ENCODE measurements at regions not wholly inside any gene's neighbourhood (a gene's known extent, or its start where the extent isn't known, plus 50 kb on each side); places are given as distances from the start of the nearest gene placed in this dataset.
"Not testable (repeated sequence)": the region's sequence is repeated elsewhere in the genome, so short reads cannot be mapped to it uniquely, and the experiment has no call there.

DNA sequence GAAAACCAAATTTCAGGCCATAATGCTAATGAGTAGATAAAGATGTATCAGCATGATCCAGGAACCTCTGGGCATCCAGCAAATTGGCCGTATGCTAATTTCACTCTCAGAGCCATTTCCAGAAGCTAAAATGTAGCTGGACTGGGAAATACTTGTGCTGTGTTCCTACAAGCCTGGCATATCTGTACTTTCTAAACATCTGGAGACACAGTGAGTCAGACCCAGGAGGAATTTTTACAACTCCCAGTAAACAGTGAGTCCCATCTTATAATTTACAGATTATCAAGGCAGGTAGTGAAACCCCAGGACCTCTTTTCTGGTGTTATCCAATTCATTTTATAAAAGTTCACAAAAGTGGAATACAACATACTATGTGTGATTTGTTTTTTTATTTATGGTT lies 683.0 kb upstream of the ADGRB3 start:
- TF ChIP-seq TAF1 (IDR thresholded peaks at IDR 0.05; ENCODE audit: low read depth, low read length) = no peak
- no peak for TF ChIP-seq POLR2AphosphoS5 (IDR thresholded peaks at IDR 0.05; ENCODE audit: low read depth, low read length)
- TF ChIP-seq POLR2A (IDR thresholded peaks at IDR 0.05; ENCODE audit: low read depth, low read length) = no peak
- TF ChIP-seq POU2F2 (IDR thresholded peaks at IDR 0.05; ENCODE audit: low read depth, low read length) = no peak
- TF ChIP-seq SPI1 (IDR thresholded peaks at IDR 0.05; ENCODE audit: low read depth, low read length) = no peak
- TF ChIP-seq PAX5 (IDR thresholded peaks at IDR 0.05; ENCODE audit: insufficient read depth, low read length, severe bottlenecking) = no peak
- FAIRE-seq (no peak), DNase-seq (ENCODE audit: insufficient read length, low spot score) (no peak)

DNA sequence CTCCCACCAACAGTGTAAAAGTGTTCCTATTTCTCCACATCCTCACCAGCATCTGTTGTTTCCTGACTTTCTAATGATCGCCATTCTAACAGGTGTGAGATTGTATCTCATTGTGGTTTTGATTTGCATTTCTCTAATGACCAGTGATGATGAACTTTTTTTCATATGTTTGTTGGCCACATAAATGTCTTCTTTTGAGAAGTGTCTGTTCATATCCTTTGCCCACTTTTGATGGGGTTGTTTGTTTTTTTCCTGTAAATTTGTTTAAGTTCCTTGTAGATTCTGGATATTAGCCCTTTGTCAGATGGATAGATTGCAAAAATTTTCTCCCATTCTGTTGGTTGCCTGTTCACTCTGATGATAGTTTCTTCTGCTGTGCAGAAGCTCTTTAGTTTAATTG lies 687.3 kb upstream of the ADGRB3 start:
- FAIRE-seq; DNase-seq (ENCODE audit: insufficient read length, low spot score): not testable (repeated sequence)

DNA sequence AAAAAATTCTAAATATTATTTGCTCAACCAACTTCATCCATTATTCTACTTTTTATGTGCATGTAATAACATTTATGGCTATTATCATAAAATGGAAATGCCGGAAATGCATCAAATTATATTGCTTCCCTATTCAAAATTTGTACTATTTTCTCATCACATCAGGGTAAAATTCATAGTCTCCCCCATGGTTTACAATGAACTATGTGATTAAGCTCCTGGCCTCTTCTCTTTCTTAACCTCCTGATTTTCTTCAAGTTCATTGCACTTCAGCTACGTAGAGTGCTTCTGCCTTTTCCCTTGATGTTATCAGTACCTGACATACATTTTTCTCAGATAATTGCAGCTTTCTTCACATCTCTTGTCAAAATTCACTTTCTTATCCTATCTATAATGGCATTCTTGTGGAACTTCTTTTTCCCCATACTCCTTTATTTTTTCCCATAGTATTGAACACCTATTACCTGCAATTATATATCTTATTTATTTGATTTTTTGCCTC lies 699.1 kb upstream of the ADGRB3 start:
- FAIRE-seq = no peak
- no peak for DNase-seq (ENCODE audit: insufficient read length, low spot score)
- TF ChIP-seq TAF1 (IDR thresholded peaks at IDR 0.05; ENCODE audit: low read depth, low read length) (no peak), POLR2A (IDR thresholded peaks at IDR 0.05; ENCODE audit: low read depth, low read length) (no peak), SPI1 (IDR thresholded peaks at IDR 0.05; ENCODE audit: low read depth, low read length) (no peak), POU2F2 (IDR thresholded peaks at IDR 0.05; ENCODE audit: low read depth, low read length) (no peak), POLR2AphosphoS5 (IDR thresholded peaks at IDR 0.05; ENCODE audit: low read depth, low read length) (no peak), PAX5 (IDR thresholded peaks at IDR 0.05; ENCODE audit: insufficient read depth, low read length, severe bottlenecking) (no peak)

DNA sequence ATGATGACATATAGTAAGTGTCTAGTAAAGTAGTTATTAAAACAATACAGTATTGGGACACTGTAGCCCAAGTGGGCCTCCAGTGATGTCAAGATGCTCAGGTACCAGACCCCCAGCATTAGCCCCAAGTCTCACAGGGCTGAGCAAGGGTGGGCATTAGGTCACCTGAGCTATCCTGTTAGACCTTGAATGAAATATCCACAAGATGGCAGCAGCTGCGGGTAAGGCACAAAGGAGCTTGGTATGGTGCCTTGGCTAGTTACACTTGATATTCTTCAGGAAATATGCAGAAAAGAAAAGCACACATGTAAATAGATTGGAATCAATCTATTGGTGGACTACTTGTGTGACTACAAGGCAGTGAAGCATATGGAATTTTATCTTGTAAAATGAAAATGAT lies 701.8 kb upstream of the ADGRB3 start:
- TF ChIP-seq SPI1 (IDR thresholded peaks at IDR 0.05; ENCODE audit: low read depth, low read length) (no peak), POLR2A (IDR thresholded peaks at IDR 0.05; ENCODE audit: low read depth, low read length) (no peak)
- no peak for DNase-seq (ENCODE audit: insufficient read length, low spot score)
- FAIRE-seq = no peak

DNA sequence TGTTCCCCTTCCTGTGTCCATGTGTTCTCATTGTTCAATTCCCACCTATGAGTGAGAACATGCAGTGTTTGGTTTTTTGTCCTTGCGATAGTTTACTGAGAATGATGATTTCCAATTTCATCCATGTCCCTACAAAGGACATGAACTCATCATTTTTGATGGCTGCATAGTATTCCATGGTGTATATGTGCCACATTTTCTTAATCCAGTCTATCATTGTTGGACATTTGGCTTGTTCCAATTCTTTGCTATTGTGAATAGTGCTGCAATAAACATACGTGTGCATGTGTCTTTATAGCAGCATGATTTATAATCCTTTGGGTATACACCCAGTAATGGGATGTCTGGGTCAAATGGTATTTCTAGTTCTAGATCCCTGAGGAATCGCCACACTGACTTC lies 712.5 kb upstream of the ADGRB3 start:
- not testable (repeated sequence) for DNase-seq (ENCODE audit: insufficient read length, low spot score); FAIRE-seq

DNA sequence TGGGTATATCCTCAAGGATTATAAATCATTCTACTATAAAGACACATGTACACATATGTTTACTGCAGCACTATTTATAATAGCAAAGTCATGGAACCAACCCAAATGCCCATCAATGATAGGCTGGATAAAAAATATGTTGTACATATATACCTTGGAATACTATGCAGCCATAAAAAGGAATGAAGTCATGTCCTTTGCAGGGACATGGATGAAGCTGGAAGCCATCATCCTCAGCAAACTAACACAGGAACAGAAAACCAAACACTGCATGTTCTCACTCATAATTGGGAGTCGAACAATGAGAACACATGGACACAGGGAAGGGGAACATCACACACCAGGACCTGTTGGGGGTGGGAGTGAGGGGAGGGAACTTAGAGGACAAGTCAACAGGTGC lies 715.0 kb upstream of the ADGRB3 start:
- not testable (repeated sequence) for DNase-seq (ENCODE audit: insufficient read length, low spot score); FAIRE-seq

DNA sequence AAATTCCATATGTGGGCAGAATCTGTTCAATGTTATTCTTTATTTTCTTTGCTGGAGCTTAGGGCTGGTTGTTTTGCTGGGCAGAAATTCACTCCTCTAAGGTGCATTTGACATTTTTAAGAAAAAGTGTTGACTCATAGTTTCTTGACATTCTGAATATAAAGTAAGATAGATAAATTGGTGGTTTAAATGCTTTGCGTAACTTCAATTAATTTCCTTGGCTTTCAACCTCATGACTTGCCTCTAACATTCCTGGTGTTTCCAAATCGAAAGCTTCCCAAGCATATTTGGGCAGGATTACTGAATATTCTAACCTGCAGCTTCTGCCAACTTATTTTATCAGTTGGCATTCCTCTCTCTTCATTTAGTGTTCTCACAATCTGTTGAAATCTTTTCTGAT lies 718.7 kb upstream of the ADGRB3 start:
- DNase-seq (ENCODE audit: insufficient read length, low spot score) (no peak), FAIRE-seq (no peak)
- TF ChIP-seq TAF1 (IDR thresholded peaks at IDR 0.05; ENCODE audit: low read depth, low read length) (no peak), SPI1 (IDR thresholded peaks at IDR 0.05; ENCODE audit: low read depth, low read length) (no peak), POU2F2 (IDR thresholded peaks at IDR 0.05; ENCODE audit: low read depth, low read length) (no peak), POLR2A (IDR thresholded peaks at IDR 0.05; ENCODE audit: low read depth, low read length) (no peak)

DNA sequence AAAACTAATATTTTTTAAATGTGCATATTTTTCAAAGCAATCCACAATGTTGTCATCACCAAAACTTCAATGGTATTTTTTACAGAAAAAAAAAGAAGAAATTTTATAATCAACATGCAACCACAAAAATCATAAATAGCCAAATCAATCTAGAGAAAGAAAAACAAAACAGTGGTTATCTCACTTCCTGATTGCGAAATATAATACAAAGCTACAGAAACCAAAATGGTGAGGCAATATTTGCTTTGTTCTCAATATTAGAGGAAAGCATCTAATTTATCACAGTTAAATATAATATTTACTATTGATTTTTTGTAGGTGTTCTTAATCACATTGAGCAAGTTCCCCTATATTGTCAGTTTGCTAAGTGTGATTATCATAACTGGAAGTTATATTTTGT lies 720.7 kb upstream of the ADGRB3 start:
- no peak for DNase-seq (ENCODE audit: insufficient read length, low spot score)
- FAIRE-seq = no peak
- no peak for TF ChIP-seq SPI1 (IDR thresholded peaks at IDR 0.05; ENCODE audit: low read depth, low read length)
- TF ChIP-seq TAF1 (IDR thresholded peaks at IDR 0.05; ENCODE audit: low read depth, low read length) = no peak
- no peak for TF ChIP-seq PAX5 (IDR thresholded peaks at IDR 0.05; ENCODE audit: insufficient read depth, low read length, severe bottlenecking)
- no peak for TF ChIP-seq POU2F2 (IDR thresholded peaks at IDR 0.05; ENCODE audit: low read depth, low read length)
- no peak for TF ChIP-seq POLR2A (IDR thresholded peaks at IDR 0.05; ENCODE audit: low read depth, low read length)
- no peak for TF ChIP-seq POLR2AphosphoS5 (IDR thresholded peaks at IDR 0.05; ENCODE audit: low read depth, low read length)

DNA sequence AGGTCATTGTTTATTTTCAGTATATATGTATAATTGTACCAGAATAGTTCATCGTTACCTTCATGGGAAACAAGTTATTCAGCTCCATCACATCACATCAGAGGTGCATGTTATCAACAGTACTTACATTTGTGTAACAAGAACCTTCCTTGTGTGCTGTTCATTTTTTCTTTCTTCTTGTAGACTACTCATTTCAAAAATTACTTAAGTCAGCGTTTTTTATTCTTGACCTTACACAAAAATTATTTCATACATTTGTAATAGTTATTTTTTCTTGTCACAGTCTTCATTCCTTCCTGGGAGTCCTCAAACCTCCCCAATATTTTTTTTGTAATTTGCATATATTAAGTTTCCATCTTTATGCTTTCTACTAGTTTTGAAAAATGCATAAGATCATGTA lies 725.7 kb upstream of the ADGRB3 start:
- TF ChIP-seq POLR2A (IDR thresholded peaks at IDR 0.05; ENCODE audit: low read depth, low read length) = no peak
- TF ChIP-seq SPI1 (IDR thresholded peaks at IDR 0.05; ENCODE audit: low read depth, low read length) = no peak
- no peak for TF ChIP-seq POU2F2 (IDR thresholded peaks at IDR 0.05; ENCODE audit: low read depth, low read length)
- TF ChIP-seq POLR2AphosphoS5 (IDR thresholded peaks at IDR 0.05; ENCODE audit: low read depth, low read length) = no peak
- FAIRE-seq = no peak
- no peak for DNase-seq (ENCODE audit: insufficient read length, low spot score)

DNA sequence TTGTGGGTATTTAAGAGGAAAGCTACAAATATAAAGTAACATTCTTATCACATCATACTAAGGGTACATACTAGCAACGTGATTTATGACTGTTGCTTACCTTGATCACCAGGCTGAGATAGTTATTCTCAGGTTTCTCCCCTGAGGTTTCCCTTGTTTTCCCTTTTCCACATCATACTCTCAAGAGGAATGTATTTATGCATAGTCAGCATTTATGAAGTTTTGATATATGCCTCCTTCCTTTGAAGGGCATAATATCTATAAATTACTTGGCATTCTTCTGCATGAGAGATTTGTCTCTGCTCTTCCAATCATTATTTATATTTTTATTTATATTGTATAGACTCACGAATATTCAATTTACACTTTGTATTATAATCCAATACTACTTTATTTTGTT lies 726.7 kb upstream of the ADGRB3 start:
- no peak for FAIRE-seq
- TF ChIP-seq POLR2A (IDR thresholded peaks at IDR 0.05; ENCODE audit: low read depth, low read length) (no peak), POU2F2 (IDR thresholded peaks at IDR 0.05; ENCODE audit: low read depth, low read length) (no peak), SPI1 (IDR thresholded peaks at IDR 0.05; ENCODE audit: low read depth, low read length) (no peak), POLR2AphosphoS5 (IDR thresholded peaks at IDR 0.05; ENCODE audit: low read depth, low read length) (no peak)
- DNase-seq (ENCODE audit: insufficient read length, low spot score) = no peak

DNA sequence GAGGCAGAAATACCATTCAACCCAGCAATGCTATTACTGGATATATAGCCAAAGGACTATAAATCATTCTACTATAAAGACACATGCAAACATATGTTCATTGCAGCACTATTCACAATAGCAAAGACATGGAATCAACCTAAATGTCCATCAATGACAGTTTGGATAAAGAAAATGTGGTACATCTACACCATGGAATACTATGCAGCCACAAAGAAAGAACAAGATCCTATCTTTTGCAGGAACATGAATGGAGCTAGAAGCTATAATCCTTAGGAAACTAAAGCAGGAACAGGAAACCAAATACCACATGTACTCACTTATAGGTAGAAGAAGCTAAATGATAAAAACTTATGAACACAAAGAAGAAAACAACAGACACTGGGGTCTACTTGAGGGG lies 730.3 kb upstream of the ADGRB3 start:
- FAIRE-seq; DNase-seq (ENCODE audit: insufficient read length, low spot score): not testable (repeated sequence)

DNA sequence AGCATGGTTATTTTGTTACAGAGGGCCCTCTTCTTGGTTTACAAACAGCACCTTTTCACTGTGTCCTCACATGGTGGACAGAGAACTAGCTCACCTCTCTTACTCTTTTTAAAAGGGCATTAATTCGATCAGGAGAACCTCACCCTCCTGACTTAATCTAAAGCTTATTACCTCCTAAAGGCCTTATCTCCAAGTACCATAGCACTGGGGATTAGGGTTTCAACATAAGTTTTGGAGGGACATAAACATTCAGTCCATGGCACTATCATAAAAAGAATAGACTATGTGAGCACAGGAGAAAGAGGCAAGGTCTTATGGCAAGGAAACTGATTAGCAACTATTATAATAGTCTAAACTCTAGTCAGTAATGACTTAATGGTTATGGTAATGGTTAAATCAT lies 736.2 kb upstream of the ADGRB3 start:
- FAIRE-seq = no peak
- no peak for DNase-seq (ENCODE audit: insufficient read length, low spot score)
- TF ChIP-seq POLR2A (IDR thresholded peaks at IDR 0.05; ENCODE audit: low read depth, low read length) (no peak), SPI1 (IDR thresholded peaks at IDR 0.05; ENCODE audit: low read depth, low read length) (no peak), POU2F2 (IDR thresholded peaks at IDR 0.05; ENCODE audit: low read depth, low read length) (no peak), POLR2AphosphoS5 (IDR thresholded peaks at IDR 0.05; ENCODE audit: low read depth, low read length) (no peak), TAF1 (IDR thresholded peaks at IDR 0.05; ENCODE audit: low read depth, low read length) (no peak), PAX5 (IDR thresholded peaks at IDR 0.05; ENCODE audit: insufficient read depth, low read length, severe bottlenecking) (no peak)

All from GM12891 (cell line).